HG02943 (cell line): ENCODE measurements at regions not wholly inside any gene's neighbourhood (a gene's known extent, or its start where the extent isn't known, plus 50 kb on each side); places are given as distances from the start of the nearest gene placed in this dataset.

Experiments
- ATAC-seq: cut with Tn5 transposase; IDR thresholded peaks from one replicate; pipeline ENCODE4 v1.9.1; 2021; ENCODE audit warnings: mild to moderate bottlenecking, low read depth, moderate library complexity; ENCODE audit not compliant: unreplicated experiment

- ATAC-seq: no peak
Observed at GRCh38 chr1:219778110-219778509, 150.2 kb downstream of the SLC30A10 start.

GRCh38 chr1:219774386-219774785 lies 154.0 kb downstream of the SLC30A10 start:
- ATAC-seq: no peak

- peak; percentile 98 for ATAC-seq
Observed at GRCh38 chr1:219773775-219774174, 154.6 kb downstream of the SLC30A10 start.

- no peak for ATAC-seq
Observed at GRCh38 chr1:219773110-219773509, 155.2 kb downstream of the SLC30A10 start.

GRCh38 chr1:219772265-219773036 lies 155.9 kb downstream of the SLC30A10 start:
- ATAC-seq: no peak

GRCh38 chr1:219771080-219771479 lies 157.3 kb downstream of the SLC30A10 start:
- ATAC-seq: no peak

GRCh38 chr1:219763321-219763720 lies 150.4 kb upstream of the ZC3H11B start:
- no peak for ATAC-seq

GRCh38 chr1:219761208-219761860 lies 148.4 kb upstream of the ZC3H11B start:
- ATAC-seq: no peak

- ATAC-seq: no peak
Observed at GRCh38 chr1:219759095-219759494, 146.2 kb upstream of the ZC3H11B start.

- ATAC-seq: no peak
Observed at GRCh38 chr1:219757890-219758289, 145.0 kb upstream of the ZC3H11B start.

- no peak for ATAC-seq
Observed at GRCh38 chr1:219755234-219755633, 142.3 kb upstream of the ZC3H11B start.

- ATAC-seq: no peak
Observed at GRCh38 chr1:219754767-219755166, 141.9 kb upstream of the ZC3H11B start.

- ATAC-seq: no peak
Observed at GRCh38 chr1:219753914-219754313, 141.0 kb upstream of the ZC3H11B start.

- ATAC-seq: no peak
Observed at GRCh38 chr1:219752645-219753044, 139.7 kb upstream of the ZC3H11B start.

GRCh38 chr1:219751870-219752507 lies 139.1 kb upstream of the ZC3H11B start:
- no peak for ATAC-seq

GRCh38 chr1:219749370-219749769 lies 136.5 kb upstream of the ZC3H11B start:
- ATAC-seq: no peak

GRCh38 chr1:219746141-219746540 lies 133.2 kb upstream of the ZC3H11B start:
- no peak for ATAC-seq

- no peak for ATAC-seq
Observed at GRCh38 chr1:219744652-219745469, 132.0 kb upstream of the ZC3H11B start.

GRCh38 chr1:219741011-219741970 lies 128.4 kb upstream of the ZC3H11B start:
- no peak for ATAC-seq
